Prostate gland (tissue), 2 donors: ENCODE measurements at regions not wholly inside any gene's neighbourhood (a gene's known extent, or its start where the extent isn't known, plus 50 kb on each side); places are given as distances from the start of the nearest gene placed in this dataset.

Source experiments
- DNase-seq: peaks from one replicate; pipeline ENCODE4 v3.0.0-alpha.2; 2019; ENCODE audit warnings: low spot score
- H3K27ac ChIP-seq, 2 donors: fragments of 200-600 bp; sonication (generic); 2 replicates each; pipeline ENCODE4 v1.5.1; 2017 to 2019
- H3K27me3 ChIP-seq: fragments of 200-600 bp; sonication (generic); replicated peaks from 2 replicates; pipeline ENCODE4 v1.5.1; 2019; ENCODE audit not compliant: insufficient read depth
- H3K36me3 ChIP-seq, 2 donors: fragments of 200-600 bp; sonication (generic); 1 replicate in 1 of 2; 2 replicates in 1 of 2; pipeline versions ENCODE4 v1.5.1 to v1.8.1; 2017 to 2019
- H3K4me1 ChIP-seq: fragments of 200-600 bp; sonication (generic); replicated peaks from 2 replicates; pipeline ENCODE4 v1.5.1; 2019
- H3K4me3 ChIP-seq, 2 donors: fragments of 200-600 bp; sonication (generic); 2 replicates each; pipeline ENCODE4 v1.5.1; 2017 to 2019
- H3K9me3 ChIP-seq: fragments of 200-600 bp; sonication (generic); 2 replicates; pipeline ENCODE4 v1.5.1; 2017
- CTCF ChIP-seq, 4 experiments: fragments of 200-600 bp in 2 of 4; fragments of 450-650 bp in 2 of 4; sonication (generic) in 2 of 4; IDR thresholded peaks; 1 replicate in 3 of 4; 2 replicates in 1 of 4; pipeline ENCODE4 v1.5.1; 2016 to 2019; ENCODE audit warnings: antibody characterized with exemption in 4 of 4, mild to moderate bottlenecking in 2 of 4, moderate library complexity in 2 of 4
- POLR2A ChIP-seq: fragments of 450-650 bp; IDR thresholded peaks from one replicate; pipeline ENCODE4 v1.6.1; 2016; ENCODE audit warnings: antibody characterized with exemption, mild to moderate bottlenecking
- POLR2AphosphoS5 ChIP-seq: sonication (generic); formaldehyde crosslinking; IDR thresholded peaks from one replicate; pipeline ENCODE4 v1.6.1; 2017; ENCODE audit warnings: antibody characterized with exemption
- WGBS: methylation state at CpG from one replicate; pipeline ENCODE4 v1.1.5; 2018; 5-methylcytosine and 5-hydroxymethylcytosine counted together
- intact Hi-C: fragments of 100-400 bp; cut with DNase I; formaldehyde crosslinking; loops from one replicate; pipeline ENCODE4 v1.14.2; 2022

GRCh38 chr7:54864663-54865062, 105.7 kb upstream of the SEC61G start:
- no peak for TF ChIP-seq POLR2AphosphoS5
- TF ChIP-seq POLR2A: no peak
- no peak for TF ChIP-seq CTCF (IDR thresholded peaks at IDR 0.05)
- intact Hi-C loops: no loop called here
- H3K9me3 ChIP-seq: no peaks in the 10 kb centered on the region
- no peak for DNase-seq
- no peak overlapping the region for H3K27ac ChIP-seq
- H3K36me3 ChIP-seq: no peaks in the 10 kb centered on the region
- H3K4me3 ChIP-seq: no peak overlapping the region
- WGBS: 71% methylated on average over 6 of the region's 6 CpGs
- H3K27me3 ChIP-seq: no peaks in the 10 kb centered on the region
- H3K4me1 ChIP-seq: no peaks in the 10 kb centered on the region

- H3K27me3 ChIP-seq: no peaks in the 10 kb centered on the region
- WGBS: 33% methylated on average over 1 of the region's 1 CpG
- no peak overlapping the region for H3K4me3 ChIP-seq
- no peak for TF ChIP-seq POLR2AphosphoS5
- no peak for TF ChIP-seq POLR2A
- no peak for TF ChIP-seq CTCF (IDR thresholded peaks at IDR 0.05)
- DNase-seq: no peak
- no peaks in the 10 kb centered on the region for H3K4me1 ChIP-seq
- intact Hi-C loops: no loop called here
- no peaks in the 10 kb centered on the region for H3K36me3 ChIP-seq
- H3K9me3 ChIP-seq: no peaks in the 10 kb centered on the region
- no peak overlapping the region for H3K27ac ChIP-seq
Observed at GRCh38 chr7:54869523-54869922, 110.5 kb upstream of the SEC61G start.

GRCh38 chr7:54874804-54875203, 115.8 kb upstream of the SEC61G start:
- no peaks in the 10 kb centered on the region for H3K27me3 ChIP-seq
- 66% methylated on average over 1 of the region's 1 CpG for WGBS
- no peaks in the 10 kb centered on the region for H3K4me1 ChIP-seq
- TF ChIP-seq CTCF (IDR thresholded peaks at IDR 0.05) (no peak), POLR2AphosphoS5 (no peak), POLR2A (no peak)
- H3K9me3 ChIP-seq: no peaks in the 10 kb centered on the region
- no peak overlapping the region for H3K27ac ChIP-seq
- H3K4me3 ChIP-seq: no peak overlapping the region
- H3K36me3 ChIP-seq: no peaks in the 10 kb centered on the region
- intact Hi-C loops: no loop called here
- no peak for DNase-seq

GRCh38 chr7:54877683-54878082, 118.7 kb upstream of the SEC61G start:
- TF ChIP-seq CTCF (IDR thresholded peaks at IDR 0.05) (peak in 3 of 4 experiments; percentile 27 to 35 (median 30)), POLR2A (no peak), POLR2AphosphoS5 (peak; percentile 40)
- Histone ChIP-seq H3K27ac (no peak overlapping the region), H3K27me3 (no peaks in the 10 kb centered on the region), H3K4me1 (no peaks in the 10 kb centered on the region), H3K36me3 (no peaks in the 10 kb centered on the region), H3K9me3 (no peaks in the 10 kb centered on the region), H3K4me3 (no peak overlapping the region)
- intact Hi-C loops: no loop called here
- DNase-seq: peak; percentile 46
- WGBS: 61% methylated on average over 2 of the region's 2 CpGs

- WGBS: 29% methylated on average over 1 of the region's 1 CpG
- intact Hi-C loops: no loop called here
Observed at GRCh38 chr7:54878339-54878738, 119.3 kb upstream of the SEC61G start.

More at GRCh38 chr7:54878339-54878738, 119.3 kb upstream of the SEC61G start:
- no peak overlapping the region for H3K4me3 ChIP-seq
- H3K9me3 ChIP-seq: no peaks in the 10 kb centered on the region
- H3K27ac ChIP-seq: no peak overlapping the region
- H3K4me1 ChIP-seq: no peaks in the 10 kb centered on the region
- no peaks in the 10 kb centered on the region for H3K27me3 ChIP-seq
- DNase-seq: no peak
- H3K36me3 ChIP-seq: no peaks in the 10 kb centered on the region
- TF ChIP-seq POLR2AphosphoS5 (no peak), CTCF (IDR thresholded peaks at IDR 0.05) (no peak), POLR2A (no peak)
